Loucy (cell line): ENCODE measurements at regions not wholly inside any gene's neighbourhood (a gene's known extent, or its start where the extent isn't known, plus 50 kb on each side); places are given as distances from the start of the nearest gene placed in this dataset.

Source experiments
- EZH2phosphoT487 ChIP-seq: fragments of 200-600 bp; IDR thresholded peaks from 2 replicates; pipeline ENCODE4 v1.6.1; 2018; ENCODE audit warnings: antibody characterized with exemption, mild to moderate bottlenecking, moderate library complexity, borderline replicate concordance
- TF ChIP-seq, protein P1 (sequence below): fragments of 200-600 bp; sonication (generic); conservative IDR thresholded peaks from 2 replicates; pipeline ENCODE4 v1.5.1; 2014; ENCODE audit warnings: mild to moderate bottlenecking, antibody characterized with exemption, low read length

DNA sequence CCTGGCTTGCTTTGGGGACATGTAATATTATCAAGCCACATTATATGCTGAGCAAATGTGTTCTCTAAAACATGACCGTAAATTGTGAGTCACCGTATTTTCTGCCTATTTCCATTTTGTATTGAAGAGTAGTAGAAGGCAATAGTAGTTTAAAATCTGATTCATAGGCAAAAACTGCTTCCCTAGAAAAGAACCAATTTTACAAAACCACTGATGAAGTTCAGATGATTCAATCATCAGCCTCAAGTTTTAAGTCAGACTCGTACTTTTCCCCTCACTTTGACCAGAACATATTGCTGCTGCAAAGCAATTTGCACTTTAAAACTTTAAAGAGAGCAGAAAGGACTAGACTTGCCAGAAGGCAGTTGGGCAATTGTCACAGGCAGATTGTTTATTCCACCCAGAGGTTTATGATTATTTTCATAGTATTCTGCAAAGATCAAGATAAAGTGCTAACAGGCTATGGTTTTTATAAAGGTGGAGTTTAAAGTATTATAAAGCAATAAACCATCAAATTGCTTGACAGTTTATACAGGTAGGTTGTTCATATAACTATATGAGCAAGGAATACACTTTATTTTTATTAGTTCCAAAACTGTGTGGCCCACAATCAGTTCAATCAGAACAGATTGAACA lies 168.2 kb downstream of the ETV1 start:
- TF ChIP-seq, protein P1, sequence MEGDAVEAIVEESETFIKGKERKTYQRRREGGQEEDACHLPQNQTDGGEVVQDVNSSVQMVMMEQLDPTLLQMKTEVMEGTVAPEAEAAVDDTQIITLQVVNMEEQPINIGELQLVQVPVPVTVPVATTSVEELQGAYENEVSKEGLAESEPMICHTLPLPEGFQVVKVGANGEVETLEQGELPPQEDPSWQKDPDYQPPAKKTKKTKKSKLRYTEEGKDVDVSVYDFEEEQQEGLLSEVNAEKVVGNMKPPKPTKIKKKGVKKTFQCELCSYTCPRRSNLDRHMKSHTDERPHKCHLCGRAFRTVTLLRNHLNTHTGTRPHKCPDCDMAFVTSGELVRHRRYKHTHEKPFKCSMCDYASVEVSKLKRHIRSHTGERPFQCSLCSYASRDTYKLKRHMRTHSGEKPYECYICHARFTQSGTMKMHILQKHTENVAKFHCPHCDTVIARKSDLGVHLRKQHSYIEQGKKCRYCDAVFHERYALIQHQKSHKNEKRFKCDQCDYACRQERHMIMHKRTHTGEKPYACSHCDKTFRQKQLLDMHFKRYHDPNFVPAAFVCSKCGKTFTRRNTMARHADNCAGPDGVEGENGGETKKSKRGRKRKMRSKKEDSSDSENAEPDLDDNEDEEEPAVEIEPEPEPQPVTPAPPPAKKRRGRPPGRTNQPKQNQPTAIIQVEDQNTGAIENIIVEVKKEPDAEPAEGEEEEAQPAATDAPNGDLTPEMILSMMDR: no peak
- TF ChIP-seq EZH2phosphoT487: no peak
